HCT116 (cell line): ENCODE measurements at regions not wholly inside any gene's neighbourhood (a gene's known extent, or its start where the extent isn't known, plus 50 kb on each side); places are given as distances from the start of the nearest gene placed in this dataset.

Experiments
- ATAC-seq: fragments of 200-7000 bp; cut with Tn5 transposase; 2 replicates; pipeline ENCODE4 v1.9.1; 2020; ENCODE audit warnings: mild to moderate bottlenecking, moderate library complexity
- BruUV-seq: library from RNA; stranded (reverse); fragments of 400-500 nt; replicated peaks from 2 replicates; lab custom pipeline; 2021; lab: Mats Ljungman, UMichigan
- CTCF ChIA-PET: fragments of 300-600 bp; sonication (Branson Sonifier 250); formaldehyde crosslinking; loops from one replicate; lab custom pipeline; 2021; ENCODE audit warnings: antibody characterized with exemption; lab: Charles Lee
- POLR2A ChIA-PET: fragments of 300-600, 350-600 bp; sonication (Branson Sonifier 250); formaldehyde crosslinking; loops from one replicate; lab custom pipeline; 2021; ENCODE audit warnings: antibody characterized with exemption; lab: Charles Lee
- RAD21 ChIA-PET, 2 experiments: fragments of 300-600 bp; sonication (Branson Sonifier 250); formaldehyde crosslinking; loops; one replicate each; lab custom pipeline; 2023; ENCODE audit warnings: low total read pairs in 2 of 2; ENCODE audit not compliant: uncharacterized antibody in 2 of 2, unreplicated experiment in 2 of 2, low non-redundant PET in 1 of 2; lab: Charles Lee
- DNase-seq: peaks from one replicate; pipeline ENCODE4 v3.0.0-alpha.2; 2010; ENCODE audit warnings: low read depth, low spot score
- H2AFZ ChIP-seq: fragments of 200-600 bp; shearing (Covaris generic), sonication (generic); 2 replicates; pipeline ENCODE4 v1.6.1; 2017; ENCODE audit warnings: low read depth, mixed run types, mixed read lengths, antibody characterized with exemption, low read length; ENCODE audit not compliant: poor library complexity, severe bottlenecking
- H3K27ac ChIP-seq: 2 replicates; pipeline ENCODE4 v1.5.1; 2012; ENCODE audit warnings: low read depth, low read length
- H3K27me3 ChIP-seq: fragments of 200-600 bp; sonication (generic); 2 replicates; pipeline ENCODE4 v1.6.1; 2016; ENCODE audit warnings: mixed run types, low read length, mixed read lengths; ENCODE audit not compliant: insufficient read depth
- H3K36me3 ChIP-seq, 2 experiments: fragments of 200-500 bp in 1 of 2; fragments of 200-600 bp in 1 of 2; sonication (Bioruptor generic) in 1 of 2; sonication (generic) in 1 of 2; 2 replicates each; pipeline versions ENCODE4 v1.5.1 to v1.6.1; 2014 to 2016; ENCODE audit warnings: low read length in 2 of 2, inconsistent platforms in 1 of 2, mixed read lengths in 1 of 2, mixed run types in 1 of 2; ENCODE audit not compliant: insufficient read depth in 2 of 2, control insufficient read depth in 1 of 2
- H3K4me1 ChIP-seq, 2 experiments: fragments of 200-600 bp in 1 of 2; sonication (generic) in 1 of 2; 2 replicates each; pipeline versions ENCODE4 v1.5.1 to v1.6.1; 2012 to 2017; ENCODE audit warnings: low read length in 2 of 2, inconsistent platforms in 1 of 2, mild to moderate bottlenecking in 1 of 2, mixed read lengths in 1 of 2, mixed run types in 1 of 2, moderate library complexity in 1 of 2; ENCODE audit not compliant: insufficient read depth in 2 of 2, control insufficient read depth in 1 of 2
- H3K4me2 ChIP-seq: fragments of 200-600 bp; sonication (generic); 2 replicates; pipeline ENCODE4 v1.6.1; 2017; ENCODE audit warnings: mixed run types, low read length, mixed read lengths
- H3K4me3 ChIP-seq, 2 experiments: fragments of 200-600 bp in 1 of 2; sonication (generic) in 1 of 2; replicated peaks in 1 of 2; 2 replicates each; pipeline ENCODE4 v1.5.1; 2011 to 2016; ENCODE audit warnings: low read length in 2 of 2, control low read depth in 1 of 2, low read depth in 1 of 2, mild to moderate bottlenecking in 1 of 2, mixed read lengths in 1 of 2, mixed run types in 1 of 2
- H3K79me2 ChIP-seq: fragments of 200-600 bp; sonication (generic); 2 replicates; pipeline ENCODE4 v1.6.1; 2017; ENCODE audit warnings: mild to moderate bottlenecking, mixed run types, low read length, moderate library complexity, mixed read lengths; ENCODE audit not compliant: insufficient read depth
- H3K9ac ChIP-seq: fragments of 200-600 bp; sonication (generic); 2 replicates; pipeline ENCODE4 v1.6.1; 2016; ENCODE audit warnings: low read length, mixed read lengths
- H3K9me2 ChIP-seq: fragments of 200-600 bp; sonication (generic), shearing (Covaris generic); 2 replicates; pipeline ENCODE4 v1.6.1; 2017; ENCODE audit warnings: mixed run types, mild to moderate bottlenecking, moderate library complexity; ENCODE audit not compliant: insufficient read depth
- H3K9me3 ChIP-seq, 2 experiments: fragments of 200-500 bp in 1 of 2; fragments of 200-600 bp in 1 of 2; sonication (Bioruptor generic) in 1 of 2; sonication (generic) in 1 of 2; 2 replicates each; pipeline ENCODE4 v1.6.1; 2014 to 2017; ENCODE audit warnings: low read length in 2 of 2, mixed read lengths in 2 of 2, inconsistent platforms in 1 of 2, low read depth in 1 of 2, mild to moderate bottlenecking in 1 of 2, mixed run types in 1 of 2, moderate library complexity in 1 of 2; ENCODE audit not compliant: control insufficient read depth in 1 of 2, insufficient read depth in 1 of 2
- H4K20me1 ChIP-seq: fragments of 200-600 bp; sonication (generic), shearing (Covaris generic); 2 replicates; pipeline ENCODE4 v1.6.1; 2017; ENCODE audit warnings: mixed run types, mild to moderate bottlenecking, moderate library complexity; ENCODE audit not compliant: insufficient read depth
- CBX3 ChIP-seq: IDR thresholded peaks from 2 replicates; pipeline ENCODE4 v1.6.1; 2012; ENCODE audit warnings: low read depth
- CEBPB ChIP-seq: IDR thresholded peaks from 2 replicates; pipeline ENCODE4 v1.6.1; 2012; ENCODE audit warnings: low read depth
- ELF1 ChIP-seq: IDR thresholded peaks from 2 replicates; pipeline ENCODE4 v1.6.1; 2012; ENCODE audit warnings: low read depth, borderline replicate concordance
- EZH2phosphoT487 ChIP-seq: fragments of 200-600 bp; IDR thresholded peaks from 2 replicates; pipeline ENCODE4 v1.6.1; 2018; ENCODE audit warnings: antibody characterized with exemption, borderline replicate concordance
- FOSL1 ChIP-seq: IDR thresholded peaks from 2 replicates; pipeline ENCODE4 v1.6.1; 2012; ENCODE audit warnings: low read depth
- JUND ChIP-seq: IDR thresholded peaks from 2 replicates; pipeline ENCODE4 v1.6.1; 2012
- RAD21 ChIP-seq: IDR thresholded peaks from 2 replicates; pipeline ENCODE4 v1.6.1; 2012; ENCODE audit warnings: low read depth, mild to moderate bottlenecking
- SIN3A ChIP-seq: IDR thresholded peaks from 2 replicates; pipeline ENCODE4 v1.6.1; 2012; ENCODE audit warnings: low read depth
- ZNF274 ChIP-seq: fragments of 200-500 bp; sonication (Bioruptor generic); IDR thresholded peaks from 2 replicates; pipeline ENCODE4 v1.6.1; 2014; ENCODE audit warnings: mild to moderate bottlenecking, low read depth, low read length, inconsistent platforms
- intact Hi-C: fragments of 100-400 bp; cut with micrococcal nuclease; formaldehyde crosslinking; loops from 2 replicates; pipeline ENCODE4 v1.10.0; 2022
- TF ChIP-seq, protein P1 (sequence below): IDR thresholded peaks from 2 replicates; pipeline ENCODE4 v1.6.1; 2012; ENCODE audit warnings: low read depth
- TF ChIP-seq, protein P2 (sequence below): IDR thresholded peaks from 2 replicates; pipeline ENCODE4 v1.6.1; 2012

DNA sequence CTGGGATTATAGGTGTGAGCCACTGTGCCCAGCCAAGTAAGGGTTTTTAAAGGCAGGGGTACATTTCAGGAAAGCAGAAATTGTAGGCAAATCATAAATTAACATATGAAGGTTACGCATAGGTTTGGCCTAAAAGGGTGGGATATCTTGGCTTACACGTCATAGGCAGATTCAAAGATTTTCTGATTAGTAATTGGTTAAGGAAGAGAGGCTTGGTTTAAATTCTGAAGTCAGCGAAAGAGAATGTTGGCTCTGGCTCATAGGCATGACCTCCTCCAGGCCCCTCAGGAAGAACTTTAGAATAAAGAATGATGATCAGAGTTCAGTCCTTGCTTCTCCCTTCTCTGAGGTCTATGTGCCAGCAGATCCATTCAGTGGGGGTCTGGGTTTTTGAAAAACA, 124.8 kb upstream of the RBBP6 start:
- intact Hi-C loops: no loop called here
- no peak overlapping the region for H3K27ac ChIP-seq
- H2AFZ ChIP-seq: no peak overlapping the region
- H3K36me3 ChIP-seq: no peaks in the 10 kb centered on the region
- ChIA-PET POLR2A (no interaction called here), CTCF (no interaction called here), RAD21 (no interaction called here)
- ATAC-seq (no peak), DNase-seq (no peak)
- H3K9me3 ChIP-seq: no peaks in the 10 kb centered on the region
- TF ChIP-seq, protein P1, sequence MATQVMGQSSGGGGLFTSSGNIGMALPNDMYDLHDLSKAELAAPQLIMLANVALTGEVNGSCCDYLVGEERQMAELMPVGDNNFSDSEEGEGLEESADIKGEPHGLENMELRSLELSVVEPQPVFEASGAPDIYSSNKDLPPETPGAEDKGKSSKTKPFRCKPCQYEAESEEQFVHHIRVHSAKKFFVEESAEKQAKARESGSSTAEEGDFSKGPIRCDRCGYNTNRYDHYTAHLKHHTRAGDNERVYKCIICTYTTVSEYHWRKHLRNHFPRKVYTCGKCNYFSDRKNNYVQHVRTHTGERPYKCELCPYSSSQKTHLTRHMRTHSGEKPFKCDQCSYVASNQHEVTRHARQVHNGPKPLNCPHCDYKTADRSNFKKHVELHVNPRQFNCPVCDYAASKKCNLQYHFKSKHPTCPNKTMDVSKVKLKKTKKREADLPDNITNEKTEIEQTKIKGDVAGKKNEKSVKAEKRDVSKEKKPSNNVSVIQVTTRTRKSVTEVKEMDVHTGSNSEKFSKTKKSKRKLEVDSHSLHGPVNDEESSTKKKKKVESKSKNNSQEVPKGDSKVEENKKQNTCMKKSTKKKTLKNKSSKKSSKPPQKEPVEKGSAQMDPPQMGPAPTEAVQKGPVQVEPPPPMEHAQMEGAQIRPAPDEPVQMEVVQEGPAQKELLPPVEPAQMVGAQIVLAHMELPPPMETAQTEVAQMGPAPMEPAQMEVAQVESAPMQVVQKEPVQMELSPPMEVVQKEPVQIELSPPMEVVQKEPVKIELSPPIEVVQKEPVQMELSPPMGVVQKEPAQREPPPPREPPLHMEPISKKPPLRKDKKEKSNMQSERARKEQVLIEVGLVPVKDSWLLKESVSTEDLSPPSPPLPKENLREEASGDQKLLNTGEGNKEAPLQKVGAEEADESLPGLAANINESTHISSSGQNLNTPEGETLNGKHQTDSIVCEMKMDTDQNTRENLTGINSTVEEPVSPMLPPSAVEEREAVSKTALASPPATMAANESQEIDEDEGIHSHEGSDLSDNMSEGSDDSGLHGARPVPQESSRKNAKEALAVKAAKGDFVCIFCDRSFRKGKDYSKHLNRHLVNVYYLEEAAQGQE: no peak
- TF ChIP-seq FOSL1 (no peak), JUND (no peak), SIN3A (no peak), ELF1 (no peak)
- H3K4me2 ChIP-seq: no peak overlapping the region
- no peaks in the 10 kb centered on the region for H4K20me1 ChIP-seq
- no TSS peak for BruUV-seq
- H3K27me3 ChIP-seq: peaks cover 5% of the 10 kb centered on the region; the same call in 1 of the 2 replicates
- H3K9ac ChIP-seq: no peak overlapping the region
- no peaks in the 10 kb centered on the region for H3K4me1 ChIP-seq
- H3K4me3 ChIP-seq: no peak overlapping the region
- H3K9me2 ChIP-seq: no peaks in the 10 kb centered on the region
- no peaks in the 10 kb centered on the region for H3K79me2 ChIP-seq

DNA sequence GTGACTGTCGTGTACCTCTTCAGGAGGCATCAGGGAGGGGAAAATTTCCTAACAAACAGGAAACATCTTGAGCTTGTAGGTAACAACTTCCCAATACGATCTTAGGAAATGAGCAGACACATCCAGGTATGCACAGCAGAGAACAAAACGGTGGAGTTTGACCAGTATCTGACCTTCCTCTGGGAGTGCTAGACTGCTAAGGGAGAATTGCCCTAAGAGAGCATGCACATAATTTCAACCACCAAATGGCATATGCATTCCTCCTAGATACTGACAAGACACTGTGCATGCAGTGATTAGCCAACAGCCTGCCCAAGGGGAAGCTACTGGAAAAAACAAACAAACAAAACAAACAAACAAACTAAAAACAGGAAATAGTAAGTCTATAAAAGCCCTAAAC, 120.6 kb upstream of the RBBP6 start:
- intact Hi-C loops: no loop called here
- Histone ChIP-seq H3K4me1 (no peaks in the 10 kb centered on the region), H3K4me2 (no peak overlapping the region), H3K4me3 (no peak overlapping the region), H3K36me3 (no peaks in the 10 kb centered on the region), H3K9me2 (no peaks in the 10 kb centered on the region), H2AFZ (no peak overlapping the region), H3K27me3 (peaks cover 5% of the 10 kb centered on the region; the same call in 1 of the 2 replicates), H3K9me3 (no peaks in the 10 kb centered on the region), H3K9ac (no peak overlapping the region), H3K79me2 (no peaks in the 10 kb centered on the region), H3K27ac (no peak overlapping the region), H4K20me1 (no peaks in the 10 kb centered on the region)
- DNase-seq (no peak), ATAC-seq (0 out of 2 replicates have a peak, but pooled peaks have one; percentile 52)
- RAD21 ChIA-PET: interaction anchor here in 1 of 2 experiments (0.6 kb wide), 1 partner anchor 63 kb away, joined by 3 read pairs; no protein-coding TSS in a partner anchor
- BruUV-seq: no TSS peak
- POLR2A ChIA-PET: no interaction called here
- CTCF ChIA-PET: no interaction called here
- TF ChIP-seq ZNF274 (no peak), CEBPB (no peak), CBX3 (no peak), RAD21 (no peak), EZH2phosphoT487 (no peak)
- TF ChIP-seq, protein P1: no peak
- TF ChIP-seq, protein P2, sequence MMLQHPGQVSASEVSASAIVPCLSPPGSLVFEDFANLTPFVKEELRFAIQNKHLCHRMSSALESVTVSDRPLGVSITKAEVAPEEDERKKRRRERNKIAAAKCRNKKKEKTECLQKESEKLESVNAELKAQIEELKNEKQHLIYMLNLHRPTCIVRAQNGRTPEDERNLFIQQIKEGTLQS: no peak
